Activated T-helper 1 cell treated with anti-CD3 and anti-CD28 coated beads, Interleukin-12 subunit alpha, Interleukin-12 subunit beta, Interleukin-2, Interleukin-4 antibody, amounts not matched to agents 30 ng/mL and 10 ng/mL and 1 ng/mL, durations not matched to agents 14 hours and 24 hours and 36 hours (primary cell): ENCODE measurements at regions not wholly inside any gene's neighbourhood (a gene's known extent, or its start where the extent isn't known, plus 50 kb on each side); places are given as distances from the start of the nearest gene placed in this dataset.

Source experiments
- DNase-seq: peaks from one replicate; pipeline ENCODE4 v3.0.0; 2021; ENCODE audit warnings: low spot score
- H3K27ac Mint-ChIP-seq: one replicate; pipeline ENCODE4 v1.8.0; 2021; ENCODE audit warnings: mild to moderate bottlenecking, mixed read lengths
- H3K27me3 Mint-ChIP-seq: one replicate; pipeline ENCODE4 v1.8.0; 2022; ENCODE audit warnings: mild to moderate bottlenecking, moderate library complexity, mixed read lengths; ENCODE audit not compliant: insufficient read depth
- H3K36me3 Mint-ChIP-seq: one replicate; pipeline ENCODE4 v1.8.0; 2021; ENCODE audit warnings: low read depth, mixed read lengths
- H3K4me1 Mint-ChIP-seq: one replicate; pipeline ENCODE4 v1.8.0; 2021; ENCODE audit warnings: low read depth, mixed read lengths
- H3K4me3 Mint-ChIP-seq: one replicate; pipeline ENCODE4 v1.8.0; 2021; ENCODE audit warnings: mild to moderate bottlenecking, moderate library complexity, mixed read lengths
- H3K9me3 Mint-ChIP-seq: one replicate; pipeline ENCODE4 v1.8.0; 2021; ENCODE audit warnings: mixed read lengths
- intact Hi-C: fragments of 100-400 bp; cut with micrococcal nuclease; formaldehyde crosslinking; loops from one replicate; pipeline ENCODE4 v1.15.1; 2024

DNA sequence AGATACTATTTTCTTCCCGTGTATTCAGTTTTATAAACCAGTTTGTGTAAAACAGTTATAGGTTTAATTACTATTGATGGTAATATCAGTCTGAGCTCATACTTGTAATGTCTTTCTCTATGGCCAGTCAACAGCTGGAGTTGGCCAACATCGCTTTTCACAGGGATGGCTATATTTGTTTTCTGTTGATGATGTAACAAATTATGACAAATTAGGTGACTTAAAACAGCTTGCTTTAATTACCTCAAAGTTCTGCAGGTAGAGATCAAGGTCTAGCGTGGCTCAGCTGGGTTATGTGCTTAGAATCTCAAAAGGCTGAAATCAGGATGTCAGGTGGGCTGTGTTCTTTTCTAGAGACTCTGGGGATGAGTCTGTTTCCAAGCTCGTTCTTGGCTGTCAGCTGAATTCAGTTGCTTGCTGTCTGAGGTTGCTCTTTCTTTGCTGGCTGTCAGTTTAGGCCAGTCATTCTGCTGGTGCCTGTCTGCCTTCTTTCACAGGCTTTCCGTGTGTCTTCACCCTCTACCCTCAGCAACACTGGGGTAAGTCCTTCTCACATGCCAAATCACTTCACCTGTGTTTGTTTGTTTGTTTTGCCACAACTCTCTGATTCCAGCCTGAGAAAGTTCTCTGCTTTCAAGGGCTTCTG lies 370.2 kb upstream of the E2F7 start:
- H3K4me3 Mint-ChIP-seq, result no peak overlapping the region

GRCh38 chr12:77433799-77434198 lies 368.4 kb upstream of the E2F7 start:
- Mint-ChIP-seq H3K4me1 (no peaks in the 10 kb centered on the region), H3K36me3 (no peaks in the 10 kb centered on the region), H3K4me3 (no peak overlapping the region), H3K27ac (no peak overlapping the region), H3K9me3 (no peaks in the 10 kb centered on the region), H3K27me3 (no peaks in the 10 kb centered on the region)
- intact Hi-C loops, result no loop called here
- no peak for DNase-seq

More for the DNA sequence above, 370.2 kb upstream of the E2F7 start:
- no peak for DNase-seq
- intact Hi-C loops, result no loop called here
- Mint-ChIP-seq H3K36me3 (no peaks in the 10 kb centered on the region), H3K27me3 (no peaks in the 10 kb centered on the region), H3K27ac (no peak overlapping the region), H3K9me3 (no peaks in the 10 kb centered on the region), H3K4me1 (no peaks in the 10 kb centered on the region)

GRCh38 chr12:77429426-77429825 lies 364.1 kb upstream of the E2F7 start:
- no peak for DNase-seq
- no peak overlapping the region for H3K4me3 Mint-ChIP-seq
- H3K4me1 Mint-ChIP-seq, result no peaks in the 10 kb centered on the region
- peaks cover 7% of the 10 kb centered on the region for H3K9me3 Mint-ChIP-seq
- no peaks in the 10 kb centered on the region for H3K36me3 Mint-ChIP-seq
- intact Hi-C loops, result no loop called here
- H3K27me3 Mint-ChIP-seq, result no peaks in the 10 kb centered on the region
- H3K27ac Mint-ChIP-seq, result no peak overlapping the region

DNA sequence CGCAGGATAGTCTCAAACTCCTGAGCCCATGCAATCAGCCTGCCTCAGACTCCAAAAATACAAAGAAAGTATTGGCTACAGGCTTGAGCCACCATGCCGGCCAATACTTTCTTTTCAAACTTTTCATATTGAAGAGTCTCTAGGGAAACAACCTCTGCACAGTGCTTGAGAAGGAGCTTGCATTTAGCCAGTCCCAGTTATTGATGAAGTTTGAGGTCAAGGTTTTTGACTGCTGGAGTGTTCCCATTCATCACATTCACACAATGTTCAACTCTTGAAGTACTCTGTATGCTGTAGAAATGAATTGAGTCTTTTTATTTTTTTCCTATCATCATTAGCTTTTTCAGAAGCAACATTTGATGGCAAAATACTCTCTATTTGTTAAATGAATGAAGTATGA lies 355.8 kb upstream of the E2F7 start:
- no peak overlapping the region for H3K4me3 Mint-ChIP-seq
- peaks cover 4% of the 10 kb centered on the region for H3K9me3 Mint-ChIP-seq
- intact Hi-C loops, result no loop called here
- H3K27me3 Mint-ChIP-seq, result no peaks in the 10 kb centered on the region
- no peak for DNase-seq
- no peaks in the 10 kb centered on the region for H3K36me3 Mint-ChIP-seq
- H3K27ac Mint-ChIP-seq, result no peak overlapping the region
- no peaks in the 10 kb centered on the region for H3K4me1 Mint-ChIP-seq

DNA sequence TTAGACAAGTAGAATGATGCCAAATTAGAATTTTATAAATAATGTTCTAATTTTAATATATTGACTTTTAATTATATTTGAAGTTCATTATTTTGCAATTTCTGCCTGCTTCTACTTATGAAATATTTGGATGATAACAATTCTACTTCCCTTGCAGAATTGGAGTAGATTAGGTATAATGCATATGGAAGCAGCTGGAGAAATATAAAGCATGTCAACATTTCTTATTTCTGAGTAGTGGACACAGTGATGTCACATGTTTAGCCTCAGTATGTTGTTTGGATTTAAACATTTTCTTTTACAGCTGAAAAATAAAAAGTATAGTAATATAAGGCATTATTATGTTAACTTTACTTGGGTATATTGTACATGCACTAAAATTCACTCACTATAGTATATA lies 344.2 kb upstream of the E2F7 start:
- H3K9me3 Mint-ChIP-seq, result no peaks in the 10 kb centered on the region
- no peaks in the 10 kb centered on the region for H3K4me1 Mint-ChIP-seq
- intact Hi-C loops, result no loop called here
- no peak overlapping the region for H3K4me3 Mint-ChIP-seq
- no peak overlapping the region for H3K27ac Mint-ChIP-seq
- no peaks in the 10 kb centered on the region for H3K27me3 Mint-ChIP-seq
- no peaks in the 10 kb centered on the region for H3K36me3 Mint-ChIP-seq
- DNase-seq, result no peak

DNA sequence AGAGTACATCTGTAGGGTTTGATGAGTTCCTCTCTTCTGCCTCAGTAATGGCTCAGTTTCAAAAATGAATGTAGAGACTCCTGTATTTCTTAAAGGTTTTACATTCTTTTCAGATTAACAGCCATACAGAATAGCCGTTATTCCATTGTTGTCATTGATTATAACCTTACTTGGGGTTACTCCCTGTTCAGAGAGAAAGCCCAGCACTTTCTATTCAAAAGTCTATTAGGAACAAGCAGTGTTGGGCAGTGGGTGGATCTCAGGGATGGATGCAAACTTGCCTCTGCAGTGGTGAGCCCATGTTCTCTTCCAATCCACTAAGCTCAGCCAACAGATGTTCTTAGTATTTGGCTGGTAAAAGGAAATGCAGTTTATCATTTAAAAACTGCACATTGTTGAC lies 342.6 kb upstream of the E2F7 start:
- no peaks in the 10 kb centered on the region for H3K27me3 Mint-ChIP-seq
- no peak for DNase-seq
- no peak overlapping the region for H3K27ac Mint-ChIP-seq
- H3K4me3 Mint-ChIP-seq, result no peak overlapping the region
- no peaks in the 10 kb centered on the region for H3K36me3 Mint-ChIP-seq
- intact Hi-C loops, result no loop called here
- H3K9me3 Mint-ChIP-seq, result no peaks in the 10 kb centered on the region
- no peaks in the 10 kb centered on the region for H3K4me1 Mint-ChIP-seq

DNA sequence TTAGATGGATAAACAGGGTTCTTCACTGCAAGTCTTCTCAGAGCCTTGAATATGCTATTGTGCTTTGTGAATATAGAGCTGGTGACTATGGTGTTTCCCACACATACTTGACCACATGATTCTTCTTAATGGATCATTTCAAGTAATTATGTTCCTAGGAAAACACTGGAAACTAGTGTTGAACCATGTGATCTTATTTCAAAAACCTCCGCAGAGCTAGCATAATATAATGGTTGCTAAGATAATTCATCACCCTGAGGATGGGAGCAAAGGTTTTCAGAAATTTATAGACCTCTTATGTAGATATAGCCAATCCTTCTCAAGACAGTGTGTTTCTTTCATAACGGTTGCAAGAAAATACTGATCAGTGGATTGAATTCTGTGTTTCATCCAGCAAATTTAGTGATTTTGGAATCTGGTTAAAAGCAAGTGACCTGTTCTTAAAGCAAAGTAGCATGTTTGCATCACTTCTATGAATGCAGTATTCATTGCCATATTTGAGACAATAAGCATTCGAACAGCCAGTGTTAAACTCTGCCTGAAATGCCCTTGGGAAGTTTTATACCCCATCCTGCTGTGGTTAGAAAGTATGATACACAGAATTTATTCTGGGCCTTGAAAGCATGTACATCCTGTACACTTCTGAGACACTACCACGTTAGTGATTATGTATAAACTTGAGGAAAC lies 341.0 kb upstream of the E2F7 start:
- no peaks in the 10 kb centered on the region for H3K4me1 Mint-ChIP-seq
- no peak for DNase-seq
- H3K27ac Mint-ChIP-seq, result no peak overlapping the region
- H3K36me3 Mint-ChIP-seq, result no peaks in the 10 kb centered on the region
- intact Hi-C loops, result no loop called here
- no peaks in the 10 kb centered on the region for H3K9me3 Mint-ChIP-seq
- H3K27me3 Mint-ChIP-seq, result no peaks in the 10 kb centered on the region
- no peak overlapping the region for H3K4me3 Mint-ChIP-seq

DNA sequence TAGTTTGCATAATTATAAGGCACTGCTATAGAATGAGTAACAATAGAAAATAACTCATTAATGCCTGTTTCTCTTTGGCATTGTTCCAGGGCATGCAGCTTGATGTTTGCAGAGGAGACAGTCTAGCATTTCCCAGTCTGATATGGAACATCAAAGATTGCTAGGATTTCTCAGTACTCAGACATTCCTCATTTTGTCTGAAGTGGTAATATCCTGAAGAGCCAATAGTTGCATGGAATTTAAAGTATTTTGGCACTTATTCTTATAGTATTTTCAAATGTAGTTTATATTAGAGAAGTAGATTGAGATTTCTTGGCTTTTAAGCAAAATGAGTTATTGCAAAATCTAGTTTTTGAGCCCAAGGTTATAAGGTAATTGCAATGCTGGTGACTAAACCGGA lies 337.3 kb upstream of the E2F7 start:
- no peak for DNase-seq
- no peaks in the 10 kb centered on the region for H3K9me3 Mint-ChIP-seq
- no peak overlapping the region for H3K27ac Mint-ChIP-seq
- no peaks in the 10 kb centered on the region for H3K36me3 Mint-ChIP-seq
- H3K27me3 Mint-ChIP-seq, result no peaks in the 10 kb centered on the region
- H3K4me1 Mint-ChIP-seq, result no peaks in the 10 kb centered on the region
- intact Hi-C loops, result no loop called here
- H3K4me3 Mint-ChIP-seq, result no peak overlapping the region

GRCh38 chr12:77401770-77402081 lies 336.4 kb upstream of the E2F7 start:
- no peaks in the 10 kb centered on the region for H3K27me3 Mint-ChIP-seq
- H3K4me1 Mint-ChIP-seq, result no peaks in the 10 kb centered on the region
- no peak overlapping the region for H3K4me3 Mint-ChIP-seq
- intact Hi-C loops, result no loop called here
- no peaks in the 10 kb centered on the region for H3K9me3 Mint-ChIP-seq
- H3K27ac Mint-ChIP-seq, result no peak overlapping the region
- no peaks in the 10 kb centered on the region for H3K36me3 Mint-ChIP-seq
- no peak for DNase-seq

DNA sequence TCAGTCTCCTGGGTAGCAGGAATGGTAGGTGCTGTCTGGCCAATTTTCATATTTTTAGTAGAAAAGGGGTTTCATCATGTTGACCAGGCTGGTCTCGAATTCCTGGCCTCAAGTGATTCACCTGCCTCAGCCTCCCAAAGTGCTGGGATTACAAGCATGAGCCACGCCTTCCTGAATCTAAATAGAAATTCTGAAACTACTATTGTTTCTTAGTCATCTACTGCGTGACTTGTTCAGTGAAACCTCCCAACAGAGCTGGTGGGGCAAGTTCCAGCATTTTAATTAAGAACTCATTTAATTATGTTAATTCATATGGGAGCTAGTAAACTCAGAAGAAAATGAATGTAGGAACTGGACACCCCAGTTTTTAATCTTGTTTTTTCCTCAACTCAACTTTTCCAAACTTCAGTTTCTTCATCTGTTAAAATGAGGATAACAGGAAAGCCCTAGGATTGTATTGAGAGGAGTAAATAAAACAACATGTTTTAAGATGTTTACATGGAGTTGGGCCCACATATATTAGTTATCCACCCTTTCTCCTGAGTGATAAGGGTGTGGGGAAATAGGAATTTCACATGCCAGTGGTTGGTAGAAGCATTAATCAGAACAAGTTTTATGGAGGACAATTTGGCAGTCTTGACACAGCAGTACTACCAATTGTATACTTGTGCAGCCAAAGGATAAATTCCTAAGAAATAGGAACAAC lies 335.8 kb upstream of the E2F7 start:
- Mint-ChIP-seq H3K27ac (no peak overlapping the region), H3K36me3 (no peaks in the 10 kb centered on the region), H3K4me3 (no peak overlapping the region), H3K9me3 (no peaks in the 10 kb centered on the region), H3K4me1 (no peaks in the 10 kb centered on the region), H3K27me3 (no peaks in the 10 kb centered on the region)
- no peak for DNase-seq
- intact Hi-C loops, result no loop called here

DNA sequence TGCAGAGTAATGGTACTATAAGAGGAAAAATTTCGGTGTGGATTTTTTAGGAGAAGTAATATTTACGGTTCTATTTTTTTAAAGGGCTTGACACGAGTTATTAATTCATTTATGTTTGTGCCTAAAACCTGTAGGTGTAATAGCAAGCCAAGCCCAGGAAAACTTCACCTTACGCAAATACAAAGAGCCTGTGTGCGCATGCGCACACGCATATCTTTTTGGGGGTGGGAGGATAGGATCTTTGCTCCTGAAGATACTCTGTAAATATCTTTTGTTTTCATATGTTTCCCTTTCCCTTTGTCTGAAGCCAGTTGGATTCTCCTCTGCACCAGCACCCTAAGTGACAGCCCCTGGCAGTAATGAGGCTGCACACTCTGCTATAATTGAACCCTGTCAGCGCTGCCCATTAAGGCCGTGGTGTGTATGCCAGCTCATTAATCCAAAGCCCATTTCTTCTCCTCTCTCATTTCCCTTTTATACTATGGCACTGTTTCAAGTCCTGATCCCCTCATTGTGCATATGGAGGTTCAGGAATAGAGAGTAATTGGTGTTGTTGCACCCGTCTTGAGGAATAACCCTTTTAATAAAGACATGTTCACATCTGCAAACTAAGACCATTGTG lies 327.2 kb upstream of the E2F7 start:
- Mint-ChIP-seq H3K4me1 (no peaks in the 10 kb centered on the region), H3K36me3 (no peaks in the 10 kb centered on the region), H3K27ac (no peak overlapping the region), H3K27me3 (no peaks in the 10 kb centered on the region), H3K4me3 (no peak overlapping the region), H3K9me3 (no peaks in the 10 kb centered on the region)
- DNase-seq, result no peak
- intact Hi-C loops, result no loop called here

- intact Hi-C loops, result no loop called here
- H3K9me3 Mint-ChIP-seq, result no peaks in the 10 kb centered on the region
- no peak for DNase-seq
- H3K4me1 Mint-ChIP-seq, result no peaks in the 10 kb centered on the region
- no peaks in the 10 kb centered on the region for H3K36me3 Mint-ChIP-seq
- H3K27me3 Mint-ChIP-seq, result no peaks in the 10 kb centered on the region
- no peak overlapping the region for H3K27ac Mint-ChIP-seq
- no peak overlapping the region for H3K4me3 Mint-ChIP-seq
These were observed 323.3 kb upstream of the E2F7 start for GRCh38 chr12:77388445-77389265.

DNA sequence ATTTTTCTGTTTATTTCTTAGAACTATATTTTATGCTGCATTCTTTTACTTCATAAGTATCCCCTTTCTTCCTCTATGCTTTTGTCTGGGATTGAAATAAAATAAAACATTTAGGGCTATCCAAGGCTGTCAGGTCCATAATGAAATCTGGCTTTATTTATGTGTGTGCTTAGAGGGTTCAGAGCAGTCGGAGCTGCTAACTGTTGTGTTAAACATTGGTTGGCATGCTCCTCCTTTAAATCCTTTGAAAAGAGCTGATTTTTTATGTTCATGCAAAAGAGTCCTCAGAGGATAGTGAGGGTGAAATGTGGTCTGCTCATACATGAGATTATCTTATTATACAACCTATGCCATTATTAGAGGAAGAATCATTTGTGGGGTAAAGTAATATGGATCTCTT lies 322.3 kb upstream of the E2F7 start:
- H3K4me1 Mint-ChIP-seq, result no peaks in the 10 kb centered on the region
- DNase-seq, result no peak
- H3K9me3 Mint-ChIP-seq, result no peaks in the 10 kb centered on the region
- intact Hi-C loops, result no loop called here
- H3K27ac Mint-ChIP-seq, result no peak overlapping the region
- no peaks in the 10 kb centered on the region for H3K36me3 Mint-ChIP-seq
- H3K4me3 Mint-ChIP-seq, result no peak overlapping the region
- H3K27me3 Mint-ChIP-seq, result no peaks in the 10 kb centered on the region
